Inferior parietal cortex (tissue), 1 donor: ENCODE measurements at regions not wholly inside any gene's neighbourhood (a gene's known extent, or its start where the extent isn't known, plus 50 kb on each side); places are given as distances from the start of the nearest gene placed in this dataset.

ENCODE experiments used
- DNase-seq: peaks from one replicate; pipeline ENCODE4 v3.0.0-alpha.2; 2016; ENCODE audit errors: extremely low spot score

- DNase-seq, result peak; percentile 45
These were observed 152.8 kb downstream of the OLFM1 start for GRCh38 chr9:135240222-135240621.

- DNase-seq, result peak; percentile 44
These were observed 153.4 kb downstream of the OLFM1 start for GRCh38 chr9:135240871-135241311.

- DNase-seq, result no peak
These were observed 154.0 kb downstream of the OLFM1 start for GRCh38 chr9:135241381-135242048.

- no peak for DNase-seq
These were observed 154.6 kb downstream of the OLFM1 start for GRCh38 chr9:135242049-135242396.

DNA sequence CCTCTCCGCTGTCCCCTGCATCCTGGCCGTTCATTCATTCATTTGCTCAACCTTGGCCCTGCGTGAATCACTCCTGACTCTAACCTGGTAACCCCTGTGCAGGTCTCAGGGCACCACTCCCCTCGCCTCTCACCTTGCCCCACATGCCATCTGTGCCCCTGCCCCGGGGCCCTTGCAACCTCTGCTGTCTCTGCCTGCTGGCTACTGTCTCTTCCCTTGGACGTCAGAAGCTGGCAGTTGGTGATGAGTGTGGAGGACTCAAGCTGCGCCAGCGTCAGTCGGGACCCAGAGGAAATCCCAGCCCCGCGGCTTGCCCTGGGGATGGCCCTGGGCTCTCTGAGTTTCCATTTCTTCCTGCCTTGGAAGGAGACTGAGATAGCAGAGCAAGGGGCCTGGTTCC, 154.9 kb downstream of the OLFM1 start:
- DNase-seq, result no peak

DNA sequence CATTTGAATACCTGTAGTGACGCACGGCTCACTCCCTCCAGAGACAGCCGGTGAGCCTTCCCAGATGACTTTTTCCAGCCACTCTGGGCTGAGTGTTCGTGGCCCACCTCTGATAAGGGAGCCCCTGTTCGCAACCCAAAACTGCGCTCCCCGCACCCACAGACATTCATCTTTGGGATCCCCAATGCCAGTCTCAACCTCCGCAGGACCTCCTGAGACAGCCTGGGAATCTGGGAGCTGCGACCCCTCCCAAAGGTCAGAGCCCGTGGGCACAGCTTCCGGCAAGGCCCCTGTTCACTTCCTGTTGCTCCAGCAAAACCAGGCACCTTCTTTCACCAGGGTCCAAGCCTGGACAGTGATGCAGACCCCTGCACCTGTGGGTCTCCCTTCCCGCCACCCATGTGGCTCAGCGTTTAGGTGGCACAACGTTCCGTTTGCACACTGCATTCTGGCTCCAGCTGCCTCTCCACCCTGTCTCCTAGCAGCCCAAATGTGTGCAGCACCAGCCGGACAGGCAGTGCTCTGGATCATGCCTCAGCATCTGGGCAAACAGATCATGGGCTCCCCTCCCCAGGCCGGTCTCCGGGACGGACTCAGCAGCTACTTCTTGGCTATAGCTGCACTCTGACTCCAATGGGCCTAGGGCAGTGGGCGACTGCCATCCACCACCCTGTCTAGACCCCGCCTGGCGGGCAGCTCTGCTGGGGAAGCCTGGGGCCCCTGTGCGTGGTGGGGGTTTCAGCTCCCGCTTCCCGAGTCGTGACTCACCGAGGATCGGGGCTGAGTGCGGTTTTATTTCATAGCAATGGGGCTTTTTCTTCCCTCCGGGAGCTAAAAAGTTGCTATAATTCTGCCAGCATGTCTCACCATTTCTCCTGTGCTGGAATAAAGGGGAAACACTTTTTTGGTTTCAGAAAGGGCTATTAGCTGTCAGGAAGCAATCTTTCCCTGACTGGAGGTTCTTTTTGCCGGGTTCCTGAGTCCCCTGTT, 156.0 kb downstream of the OLFM1 start:
- no peak for DNase-seq

DNA sequence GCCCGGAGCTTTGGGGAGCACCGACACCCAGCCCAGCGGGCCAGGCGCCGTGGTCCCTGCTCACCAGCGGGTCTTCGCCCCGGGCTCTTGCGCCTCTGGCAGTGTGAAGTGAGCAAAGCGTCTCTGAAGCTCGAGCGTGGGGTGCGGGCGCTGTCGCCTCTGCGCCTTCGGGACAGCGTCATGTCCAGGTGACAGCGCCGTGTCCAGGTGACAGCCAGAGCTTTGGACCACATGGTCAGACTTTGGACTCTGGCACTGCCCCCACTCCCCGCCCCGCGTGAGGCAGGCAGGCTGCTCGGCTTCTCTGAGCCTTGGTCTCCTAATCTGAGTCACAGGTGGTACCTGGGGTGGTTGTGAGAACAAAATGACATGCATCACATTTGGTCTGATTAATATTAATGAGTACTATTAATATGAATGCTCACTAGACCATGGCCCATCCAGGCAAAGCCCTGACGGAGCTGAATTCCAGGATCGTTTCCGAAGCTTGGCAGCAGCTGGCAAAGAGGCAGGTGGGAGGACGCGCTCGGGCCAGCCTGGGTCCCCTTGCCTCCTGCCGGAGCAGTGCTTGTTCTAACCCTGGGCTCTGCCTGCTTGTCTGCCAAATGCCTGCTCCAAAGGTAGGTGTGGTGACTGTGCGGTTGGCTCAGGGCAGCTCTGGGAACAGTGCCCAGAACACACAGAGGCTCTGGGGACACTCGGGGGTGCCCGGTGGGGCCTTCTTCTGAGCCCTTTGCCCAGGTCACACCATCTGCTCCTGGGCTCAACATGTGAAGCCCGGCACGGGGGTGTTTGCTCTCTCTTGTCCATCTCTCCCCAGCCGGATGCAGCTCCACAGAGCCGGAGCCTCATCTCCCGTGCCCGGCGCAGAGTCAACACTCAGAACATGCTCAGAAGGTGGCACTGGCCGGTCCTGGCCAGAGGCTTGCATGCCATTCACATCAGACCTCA, 157.1 kb downstream of the OLFM1 start:
- no peak for DNase-seq

GRCh38 chr9:135245482-135246247, 158.2 kb downstream of the OLFM1 start:
- no peak for DNase-seq

DNA sequence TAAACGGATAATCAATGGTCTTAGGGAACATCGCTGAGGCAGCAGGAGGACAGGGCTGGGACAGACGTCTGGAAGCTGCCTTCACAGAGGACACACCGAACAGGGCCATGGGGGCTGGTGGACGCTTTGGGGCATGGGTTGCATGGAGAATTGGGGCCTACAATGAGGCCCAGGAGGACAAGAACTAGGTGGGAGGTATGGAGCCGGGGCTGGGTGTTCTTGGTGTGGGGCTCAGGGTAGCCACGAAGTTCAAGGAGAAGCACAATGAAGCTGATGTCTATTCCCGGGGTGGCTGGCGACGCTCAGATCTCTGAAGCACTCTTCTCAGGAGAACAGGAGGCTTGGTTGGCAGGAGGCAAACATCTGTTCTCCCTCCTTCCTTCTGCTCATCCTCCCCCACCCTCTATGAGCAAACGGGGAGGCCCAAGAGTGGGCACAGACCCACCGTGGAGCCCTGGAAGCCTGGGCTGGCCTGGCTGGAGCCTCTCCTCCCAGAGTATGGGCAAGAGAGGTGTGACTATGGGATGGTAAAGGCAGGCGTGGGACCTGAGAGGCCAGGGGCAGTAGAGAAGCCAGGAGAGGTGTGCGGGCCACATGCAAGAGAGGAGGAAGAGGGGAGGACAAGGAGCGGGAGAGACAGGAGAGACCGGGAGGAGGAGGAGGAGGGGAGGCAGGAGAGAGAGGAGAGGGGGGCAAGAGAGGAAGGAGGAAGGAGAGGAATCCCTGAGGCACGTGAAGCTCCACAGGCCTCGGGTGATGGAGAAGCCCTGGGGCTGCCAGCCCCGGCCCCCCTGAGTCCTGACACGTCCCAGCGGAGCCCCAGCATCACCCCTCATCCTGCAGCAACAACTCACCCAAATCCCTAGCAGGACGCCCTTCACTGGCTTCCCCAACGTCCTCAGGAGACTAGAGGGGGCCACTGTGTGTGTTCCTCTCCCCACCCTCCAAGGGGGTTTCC, 159.1 kb downstream of the OLFM1 start:
- no peak for DNase-seq

DNA sequence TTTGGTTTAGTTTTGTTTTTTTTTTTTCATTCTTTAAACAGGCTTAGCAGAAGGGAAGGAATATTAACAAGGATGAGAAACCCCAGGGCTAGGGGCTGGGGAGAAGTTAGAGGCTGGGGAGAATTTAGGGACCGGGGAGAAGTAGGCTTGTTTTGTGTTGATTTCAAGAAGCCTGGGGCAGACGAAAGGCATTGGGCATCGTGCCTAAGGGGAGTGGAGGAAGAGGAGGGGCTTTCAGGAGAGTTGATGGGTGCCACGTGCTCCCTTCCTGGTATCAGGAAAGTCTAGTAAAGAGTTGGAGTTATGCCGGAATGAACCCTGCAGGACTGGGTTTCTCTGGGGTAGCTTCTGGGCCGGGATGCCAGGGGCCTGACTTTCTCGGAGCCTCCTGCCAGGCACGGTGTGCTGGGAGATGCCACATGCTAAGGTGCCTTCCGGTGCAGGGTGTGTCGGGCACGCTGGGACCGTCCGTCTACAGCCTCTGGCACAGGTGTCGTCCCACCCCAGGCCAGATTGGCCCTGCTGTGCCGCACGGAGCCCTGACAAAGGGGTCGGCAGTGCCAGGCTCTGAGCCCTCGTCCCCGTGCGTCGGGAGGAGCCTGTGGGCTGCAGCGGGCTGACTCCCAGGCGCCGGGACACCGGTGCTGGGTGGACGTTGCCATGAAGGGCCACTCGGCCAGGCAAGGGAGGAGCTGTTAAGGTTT, 159.9 kb downstream of the OLFM1 start:
- DNase-seq, result no peak

- no peak for DNase-seq
These were observed 160.6 kb downstream of the OLFM1 start for GRCh38 chr9:135248111-135248510.

DNA sequence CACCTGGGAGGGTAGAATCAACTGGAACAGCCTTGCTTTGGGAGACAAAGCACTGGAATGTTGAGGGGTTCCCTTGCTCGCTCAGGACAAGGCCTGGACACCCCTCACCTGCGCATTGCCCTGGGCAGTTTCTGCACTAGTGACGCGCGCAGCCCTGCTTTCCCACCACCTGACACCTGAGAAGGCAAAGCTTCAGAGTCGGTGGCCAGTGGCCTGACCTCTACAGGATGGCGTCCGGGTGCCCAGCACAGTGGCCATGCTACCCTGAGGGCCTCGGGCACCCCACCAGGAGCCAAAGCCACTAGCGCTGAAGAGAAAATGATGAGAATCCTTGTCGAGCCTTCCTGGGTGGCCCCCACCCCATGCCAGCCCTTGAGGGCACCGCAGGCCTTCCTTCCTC, 161.3 kb downstream of the OLFM1 start:
- no peak for DNase-seq

GRCh38 chr9:135249191-135249590, 161.7 kb downstream of the OLFM1 start:
- DNase-seq, result no peak

- DNase-seq, result no peak
These were observed 162.2 kb downstream of the OLFM1 start for GRCh38 chr9:135249711-135250110.

DNA sequence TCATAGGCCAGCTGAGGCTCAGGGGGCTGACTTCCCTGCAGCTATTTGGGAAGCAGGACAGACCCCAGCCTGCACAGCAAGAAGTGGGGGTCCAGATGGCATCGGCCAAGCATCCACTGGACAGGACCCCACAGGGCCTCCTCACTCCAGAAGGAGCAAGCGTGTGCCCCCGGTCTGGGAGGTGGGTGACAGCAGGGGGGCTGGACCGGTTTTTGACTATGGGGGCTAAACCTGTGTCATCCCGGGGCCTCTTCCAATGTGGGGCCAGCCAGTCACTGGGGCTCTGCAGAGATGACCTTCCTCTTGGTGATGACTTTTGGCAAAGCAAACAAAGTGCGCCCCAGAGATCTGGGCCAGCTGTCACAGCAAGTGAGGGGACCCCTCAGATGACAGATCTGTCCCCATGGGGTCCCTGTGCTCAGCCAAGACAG, 163.9 kb downstream of the OLFM1 start:
- no peak for DNase-seq

DNA sequence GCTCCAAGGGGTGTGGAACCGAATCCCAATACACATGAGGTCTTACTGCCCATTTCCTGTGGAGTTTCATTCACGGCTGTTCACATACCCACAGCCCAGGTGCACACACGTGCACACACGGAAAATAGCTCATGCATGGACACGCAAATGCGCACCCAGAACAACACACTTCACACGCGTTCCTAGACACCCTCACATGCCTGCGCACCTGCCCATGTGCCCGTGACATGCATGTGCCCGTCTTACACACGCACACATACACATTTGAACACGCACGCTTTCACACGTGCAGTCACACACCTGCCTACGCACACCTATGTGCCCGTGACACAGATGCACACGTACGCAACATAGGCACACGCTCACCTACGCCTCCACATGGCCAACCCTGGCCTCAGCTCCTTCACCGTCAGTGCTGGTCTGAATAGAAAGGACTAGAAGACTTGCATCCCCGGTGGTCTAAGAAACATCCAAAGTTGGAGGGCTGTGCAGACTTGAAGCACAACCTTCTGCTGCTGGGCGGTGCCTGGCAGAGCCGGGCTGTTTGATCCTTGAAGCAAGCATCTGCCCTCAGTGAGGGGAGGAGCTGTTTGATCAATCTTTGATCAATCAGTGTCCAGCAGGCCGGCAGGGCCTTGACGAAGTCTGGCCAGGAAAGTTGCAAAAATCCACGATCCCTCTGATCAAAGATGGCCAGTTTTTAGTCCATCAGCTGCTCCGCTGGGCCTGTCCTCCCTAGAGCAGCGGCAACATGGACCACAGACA, 164.7 kb downstream of the OLFM1 start:
- DNase-seq, result no peak

DNA sequence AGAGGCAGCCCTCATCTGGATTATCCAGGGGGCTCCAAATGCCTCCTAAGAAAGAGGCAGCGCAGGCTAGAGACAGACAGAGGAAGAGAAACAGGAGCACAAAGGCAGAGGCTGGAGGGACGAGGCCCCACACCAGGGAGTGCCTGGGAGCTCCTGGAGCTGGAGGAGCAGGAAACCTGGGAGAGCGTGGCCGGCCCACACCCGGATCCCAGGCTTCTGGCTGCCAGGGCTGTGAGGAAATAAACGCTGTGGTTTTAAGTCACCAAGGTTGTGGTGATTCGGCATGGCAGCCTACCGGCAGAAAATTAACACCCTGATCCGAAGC, 165.5 kb downstream of the OLFM1 start:
- no peak for DNase-seq

DNA sequence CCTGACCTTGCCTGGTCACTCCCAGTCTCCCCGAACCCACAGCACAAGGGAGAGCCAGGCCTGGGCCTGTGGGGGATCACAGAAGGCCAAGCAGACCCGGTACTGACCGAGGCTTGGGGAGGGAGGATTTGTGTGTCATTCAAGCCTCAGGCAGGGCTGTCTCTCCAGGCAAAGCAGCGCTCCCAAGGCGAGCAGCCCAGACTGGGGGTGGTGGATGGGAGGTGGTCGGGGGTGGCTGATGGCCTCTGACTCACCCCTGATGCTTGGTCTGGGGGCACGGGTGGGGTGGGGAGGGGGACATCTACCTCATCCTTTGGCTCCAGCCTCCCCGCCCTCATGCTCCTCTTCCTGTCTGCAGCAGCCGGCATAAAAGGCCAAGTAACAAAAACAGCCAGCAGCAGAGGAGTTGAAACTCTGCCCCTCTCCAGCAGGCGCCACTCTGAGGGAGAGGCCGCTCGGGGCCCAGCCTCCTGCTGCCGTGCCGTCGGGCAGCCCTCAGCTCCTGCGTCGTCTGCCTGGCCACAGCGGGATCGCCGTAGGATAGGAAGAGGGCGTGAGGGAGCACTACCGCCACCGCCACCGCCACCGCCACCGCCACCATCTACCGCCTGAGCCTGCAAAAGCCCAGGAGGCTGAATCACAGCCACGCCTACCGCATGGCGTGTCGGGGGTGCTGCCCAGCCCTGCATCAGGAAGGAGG, 166.0 kb downstream of the OLFM1 start:
- DNase-seq, result no peak
